Kidney epithelial cell (primary cell): ENCODE measurements at regions not wholly inside any gene's neighbourhood (a gene's known extent, or its start where the extent isn't known, plus 50 kb on each side); places are given as distances from the start of the nearest gene placed in this dataset.
"Not testable (repeated sequence)": the region's sequence is repeated elsewhere in the genome, so short reads cannot be mapped to it uniquely, and the experiment has no call there.

Experiments used
- DNase-seq: peaks from one replicate; pipeline ENCODE4 v3.0.0-alpha.2; 2010; ENCODE audit warnings: low read depth
- H3K27me3 ChIP-seq: 2 replicates; pipeline ENCODE4 v1.6.0; 2011; ENCODE audit warnings: low read length; ENCODE audit not compliant: control insufficient read depth, insufficient read depth
- H3K36me3 ChIP-seq: 2 replicates; pipeline ENCODE4 v1.5.1; 2011; ENCODE audit warnings: low read length; ENCODE audit not compliant: control insufficient read depth, insufficient read depth
- H3K4me3 ChIP-seq: 2 replicates; pipeline ENCODE4 v1.5.1; 2011; ENCODE audit warnings: low read depth, mild to moderate bottlenecking, control low read depth, low read length
- TF ChIP-seq, protein P1 (sequence below): IDR thresholded peaks from 2 replicates; pipeline ENCODE4 v1.5.1; 2011; ENCODE audit warnings: mild to moderate bottlenecking, moderate library complexity, low read length, control low read depth, inconsistent platforms; ENCODE audit not compliant: insufficient read depth, poor library complexity, severe bottlenecking

GRCh38 chr15:46091860-46092450 is 457.1 kb downstream of the SQOR start:
- H3K27me3 ChIP-seq = no peaks in the 10 kb centered on the region
- DNase-seq = no peak

DNA sequence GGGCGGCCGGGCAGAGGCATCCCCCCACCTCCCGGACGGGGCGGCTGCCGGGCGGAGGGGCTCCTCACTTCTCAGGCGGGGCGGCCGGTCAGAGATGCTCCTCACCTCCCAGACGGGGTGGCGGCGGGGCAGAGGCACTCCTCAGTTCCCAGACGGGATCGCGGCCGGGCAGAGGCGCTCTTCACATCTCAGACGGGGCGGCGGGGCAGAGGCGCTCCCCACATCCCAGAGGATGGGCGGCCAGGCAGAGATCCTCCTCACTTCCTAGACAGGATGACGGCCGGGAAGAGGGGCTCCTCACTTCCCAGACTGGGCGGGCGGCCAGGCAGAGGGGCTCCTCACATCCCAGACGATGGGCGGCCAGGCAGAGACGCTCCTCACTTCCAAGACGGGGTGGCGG is 463.2 kb downstream of the SQOR start:
- not testable (repeated sequence) for H3K36me3 ChIP-seq, DNase-seq, H3K27me3 ChIP-seq, H3K4me3 ChIP-seq

More at GRCh38 chr15:46091860-46092450, 457.1 kb downstream of the SQOR start:
- no peak overlapping the region for H3K4me3 ChIP-seq
- TF ChIP-seq, protein P1, sequence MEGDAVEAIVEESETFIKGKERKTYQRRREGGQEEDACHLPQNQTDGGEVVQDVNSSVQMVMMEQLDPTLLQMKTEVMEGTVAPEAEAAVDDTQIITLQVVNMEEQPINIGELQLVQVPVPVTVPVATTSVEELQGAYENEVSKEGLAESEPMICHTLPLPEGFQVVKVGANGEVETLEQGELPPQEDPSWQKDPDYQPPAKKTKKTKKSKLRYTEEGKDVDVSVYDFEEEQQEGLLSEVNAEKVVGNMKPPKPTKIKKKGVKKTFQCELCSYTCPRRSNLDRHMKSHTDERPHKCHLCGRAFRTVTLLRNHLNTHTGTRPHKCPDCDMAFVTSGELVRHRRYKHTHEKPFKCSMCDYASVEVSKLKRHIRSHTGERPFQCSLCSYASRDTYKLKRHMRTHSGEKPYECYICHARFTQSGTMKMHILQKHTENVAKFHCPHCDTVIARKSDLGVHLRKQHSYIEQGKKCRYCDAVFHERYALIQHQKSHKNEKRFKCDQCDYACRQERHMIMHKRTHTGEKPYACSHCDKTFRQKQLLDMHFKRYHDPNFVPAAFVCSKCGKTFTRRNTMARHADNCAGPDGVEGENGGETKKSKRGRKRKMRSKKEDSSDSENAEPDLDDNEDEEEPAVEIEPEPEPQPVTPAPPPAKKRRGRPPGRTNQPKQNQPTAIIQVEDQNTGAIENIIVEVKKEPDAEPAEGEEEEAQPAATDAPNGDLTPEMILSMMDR = peak; percentile 56
- no peaks in the 10 kb centered on the region for H3K36me3 ChIP-seq

DNA sequence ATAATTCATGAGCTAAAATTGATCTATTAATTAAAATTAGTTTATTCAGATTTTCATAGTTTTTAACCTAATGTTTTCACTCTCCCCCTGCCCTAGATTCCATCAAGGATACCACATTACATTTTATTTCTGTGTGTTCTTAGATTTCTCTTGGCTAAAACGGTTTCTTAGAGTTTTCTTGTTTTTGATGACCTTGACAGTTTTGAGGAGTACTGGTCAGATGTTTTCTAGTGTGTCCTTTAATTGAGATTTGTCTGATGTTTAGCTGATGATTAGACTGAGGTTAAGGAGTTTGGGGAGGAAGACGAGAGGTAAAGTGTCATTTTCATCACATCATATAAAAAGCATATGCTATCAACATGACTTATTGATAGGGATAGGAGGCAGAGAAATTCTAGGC is 475.9 kb downstream of the SQOR start:
- no peaks in the 10 kb centered on the region for H3K36me3 ChIP-seq
- DNase-seq = no peak
- H3K4me3 ChIP-seq = no peak overlapping the region
- no peaks in the 10 kb centered on the region for H3K27me3 ChIP-seq
- TF ChIP-seq, protein P1 = no peak

- Histone ChIP-seq H3K4me3 (no peak overlapping the region), H3K27me3 (no peaks in the 10 kb centered on the region), H3K36me3 (no peaks in the 10 kb centered on the region)
- no peak for DNase-seq
- TF ChIP-seq, protein P1 = no peak
Measured at GRCh38 chr15:46111730-46112129, 476.9 kb downstream of the SQOR start.

- Histone ChIP-seq H3K36me3 (no peaks in the 10 kb centered on the region), H3K27me3 (no peaks in the 10 kb centered on the region), H3K4me3 (no peak overlapping the region)
- DNase-seq = no peak
- TF ChIP-seq, protein P1 = no peak
Measured at GRCh38 chr15:46117071-46117470, 482.2 kb downstream of the SQOR start.

DNA sequence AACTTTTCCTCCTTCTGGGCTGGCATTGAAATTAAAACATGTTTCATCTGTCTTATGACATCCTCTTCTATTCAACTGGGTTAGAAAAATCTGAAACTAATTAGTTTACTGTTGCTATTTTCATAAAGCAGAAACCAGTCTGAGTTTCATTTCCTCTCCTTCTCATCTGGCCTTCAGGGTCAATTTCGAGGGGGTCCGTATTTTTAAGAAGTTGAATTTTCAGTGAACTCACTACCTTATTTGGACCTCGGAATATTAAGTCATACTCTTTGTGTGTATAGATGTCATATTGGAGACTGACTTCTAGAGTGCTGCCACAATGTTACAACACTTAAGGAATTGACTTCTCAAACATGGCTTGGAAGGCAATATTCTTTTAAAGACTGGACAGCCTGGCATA is 485.9 kb downstream of the SQOR start:
- no peaks in the 10 kb centered on the region for H3K27me3 ChIP-seq
- H3K4me3 ChIP-seq = no peak overlapping the region
- TF ChIP-seq, protein P1 = no peak
- no peaks in the 10 kb centered on the region for H3K36me3 ChIP-seq
- no peak for DNase-seq
